MM.1S (cell line): ENCODE measurements at regions not wholly inside any gene's neighbourhood (a gene's known extent, or its start where the extent isn't known, plus 50 kb on each side); places are given as distances from the start of the nearest gene placed in this dataset.

Experiments
- DNase-seq: peaks from one replicate; pipeline ENCODE4 v3.0.0-alpha.2; 2015
- H2AFZ ChIP-seq: fragments of 300-600 bp; sonication (generic); 2 replicates; pipeline ENCODE4 v1.6.0; 2016; ENCODE audit warnings: antibody characterized with exemption, low read length
- H3F3A ChIP-seq: fragments of 300-600 bp; sonication (generic); 2 replicates; pipeline ENCODE4 v1.6.1; 2016; ENCODE audit warnings: mild to moderate bottlenecking, antibody characterized with exemption, low read length, moderate library complexity, mixed read lengths; ENCODE audit not compliant: insufficient read depth
- H3K27ac ChIP-seq: fragments of 300-600 bp; sonication (generic); 2 replicates; pipeline ENCODE4 v1.5.1; 2016; ENCODE audit warnings: mild to moderate bottlenecking, low read length
- H3K27me3 ChIP-seq: fragments of 300-600 bp; sonication (generic); replicated peaks from 2 replicates; pipeline ENCODE4 v1.6.0; 2016; ENCODE audit warnings: low read length; ENCODE audit not compliant: insufficient read depth
- H3K36me3 ChIP-seq: fragments of 300-600 bp; sonication (generic); replicated peaks from 2 replicates; pipeline ENCODE4 v1.6.1; 2016; ENCODE audit warnings: mild to moderate bottlenecking, low read length, mixed read lengths; ENCODE audit not compliant: insufficient read depth
- H3K4me1 ChIP-seq: fragments of 300-600 bp; sonication (generic); 2 replicates; pipeline ENCODE4 v1.6.1; 2016; ENCODE audit warnings: low read length, mixed read lengths
- H3K4me2 ChIP-seq: fragments of 300-600 bp; sonication (generic); 2 replicates; pipeline ENCODE4 v1.6.0; 2016; ENCODE audit warnings: low read depth, low read length
- H3K4me3 ChIP-seq: fragments of 300-600 bp; sonication (generic); 2 replicates; pipeline ENCODE4 v1.5.1; 2016; ENCODE audit warnings: low read length, mixed read lengths
- H3K79me2 ChIP-seq: fragments of 300-600 bp; sonication (generic); 2 replicates; pipeline ENCODE4 v1.6.1; 2016; ENCODE audit warnings: mixed run types, low read length, mixed read lengths
- H3K9ac ChIP-seq: fragments of 300-600 bp; sonication (generic); 2 replicates; pipeline ENCODE4 v1.6.1; 2016; ENCODE audit warnings: low read length, mixed read lengths
- H3K9me2 ChIP-seq: fragments of 300-600 bp; sonication (generic); replicated peaks from 2 replicates; pipeline ENCODE4 v1.6.1; 2016; ENCODE audit warnings: mild to moderate bottlenecking, low read length, mixed read lengths; ENCODE audit not compliant: insufficient read depth
- H3K9me3 ChIP-seq: fragments of 300-600 bp; sonication (generic); replicated peaks from 2 replicates; pipeline ENCODE4 v1.6.1; 2016; ENCODE audit warnings: mild to moderate bottlenecking, low read length, mixed read lengths; ENCODE audit not compliant: insufficient read depth
- H4K20me1 ChIP-seq: fragments of 300-600 bp; sonication (generic); 2 replicates; pipeline ENCODE4 v1.6.1; 2016; ENCODE audit warnings: mild to moderate bottlenecking, low read length, moderate library complexity, mixed read lengths; ENCODE audit not compliant: insufficient read depth
- EZH2 ChIP-seq: fragments of 300-600 bp; sonication (generic); optimal IDR thresholded peaks from 2 replicates; pipeline ENCODE3; 2017; ENCODE audit warnings: low read depth, mild to moderate bottlenecking, antibody characterized with exemption, low read length, mixed read lengths
- EZH2phosphoT487 ChIP-seq: fragments of 300-600 bp; sonication (generic); IDR thresholded peaks from 2 replicates; pipeline ENCODE4 v1.6.1; 2018; ENCODE audit warnings: antibody characterized with exemption, low read length
- TF ChIP-seq, protein P1 (sequence below): fragments of 300-600 bp; sonication (generic); IDR thresholded peaks from 2 replicates; pipeline ENCODE4 v1.5.1; 2016; ENCODE audit warnings: antibody characterized with exemption, low read length, mixed read lengths

DNA sequence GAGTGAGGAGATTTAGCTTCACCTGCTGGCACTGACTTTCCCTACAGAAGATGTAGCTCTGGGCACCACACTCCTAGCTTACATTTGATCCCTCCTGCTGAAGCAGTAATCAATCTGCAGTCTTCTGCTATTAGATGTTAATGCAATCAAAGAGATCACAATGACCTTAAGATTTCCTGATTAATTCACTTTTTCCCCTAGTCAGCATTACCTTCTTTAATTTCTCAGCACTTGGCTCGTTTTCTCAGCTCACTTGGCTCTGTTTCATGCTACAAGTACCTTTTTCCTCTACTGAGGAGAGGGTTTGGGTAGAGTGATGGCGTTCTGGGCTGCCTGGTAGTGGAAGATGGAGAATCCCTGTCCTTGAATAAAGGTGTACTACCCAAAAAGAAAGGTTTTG, 113.0 kb upstream of the PAK3 start:
- Histone ChIP-seq H2AFZ (no peak overlapping the region), H3K4me1 (no peaks in the 10 kb centered on the region), H3K9ac (no peak overlapping the region), H3K4me2 (no peak overlapping the region), H3F3A (no peaks in the 10 kb centered on the region), H3K36me3 (no peaks in the 10 kb centered on the region), H3K27me3 (no peaks in the 10 kb centered on the region), H3K4me3 (no peak overlapping the region), H3K79me2 (no peaks in the 10 kb centered on the region), H3K9me3 (no peaks in the 10 kb centered on the region), H4K20me1 (no peaks in the 10 kb centered on the region), H3K9me2 (no peaks in the 10 kb centered on the region), H3K27ac (no peak overlapping the region)
- no peak for TF ChIP-seq EZH2
- TF ChIP-seq, protein P1, sequence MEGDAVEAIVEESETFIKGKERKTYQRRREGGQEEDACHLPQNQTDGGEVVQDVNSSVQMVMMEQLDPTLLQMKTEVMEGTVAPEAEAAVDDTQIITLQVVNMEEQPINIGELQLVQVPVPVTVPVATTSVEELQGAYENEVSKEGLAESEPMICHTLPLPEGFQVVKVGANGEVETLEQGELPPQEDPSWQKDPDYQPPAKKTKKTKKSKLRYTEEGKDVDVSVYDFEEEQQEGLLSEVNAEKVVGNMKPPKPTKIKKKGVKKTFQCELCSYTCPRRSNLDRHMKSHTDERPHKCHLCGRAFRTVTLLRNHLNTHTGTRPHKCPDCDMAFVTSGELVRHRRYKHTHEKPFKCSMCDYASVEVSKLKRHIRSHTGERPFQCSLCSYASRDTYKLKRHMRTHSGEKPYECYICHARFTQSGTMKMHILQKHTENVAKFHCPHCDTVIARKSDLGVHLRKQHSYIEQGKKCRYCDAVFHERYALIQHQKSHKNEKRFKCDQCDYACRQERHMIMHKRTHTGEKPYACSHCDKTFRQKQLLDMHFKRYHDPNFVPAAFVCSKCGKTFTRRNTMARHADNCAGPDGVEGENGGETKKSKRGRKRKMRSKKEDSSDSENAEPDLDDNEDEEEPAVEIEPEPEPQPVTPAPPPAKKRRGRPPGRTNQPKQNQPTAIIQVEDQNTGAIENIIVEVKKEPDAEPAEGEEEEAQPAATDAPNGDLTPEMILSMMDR, result no peak
- no peak for TF ChIP-seq EZH2phosphoT487
- no peak for DNase-seq

DNA sequence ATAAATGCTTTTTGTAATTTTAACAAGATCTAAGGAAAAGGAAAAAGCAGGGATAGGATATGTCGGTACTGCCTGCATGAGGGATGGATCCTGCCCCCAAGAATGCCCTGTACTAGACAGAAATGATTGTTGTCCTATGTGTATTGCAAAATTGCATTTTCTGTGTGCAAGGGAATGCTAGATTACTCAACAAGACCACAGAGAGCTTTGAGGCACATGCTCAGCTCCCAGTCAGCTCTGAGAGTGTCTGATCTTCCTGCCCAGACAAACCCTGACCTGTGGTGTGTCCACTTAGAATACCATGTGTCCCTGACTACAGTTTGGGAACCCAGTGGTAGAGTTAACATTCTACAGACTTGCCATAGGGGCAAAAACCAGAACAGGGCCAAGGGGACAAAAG, 129.2 kb upstream of the PAK3 start:
- H3K27ac ChIP-seq, result no peak overlapping the region
- no peak overlapping the region for H3K9ac ChIP-seq
- H4K20me1 ChIP-seq, result no peaks in the 10 kb centered on the region
- H2AFZ ChIP-seq, result no peak overlapping the region
- H3K9me3 ChIP-seq, result no peaks in the 10 kb centered on the region
- no peaks in the 10 kb centered on the region for H3K9me2 ChIP-seq
- no peaks in the 10 kb centered on the region for H3K36me3 ChIP-seq
- H3F3A ChIP-seq, result no peaks in the 10 kb centered on the region
- no peak overlapping the region for H3K4me3 ChIP-seq
- no peaks in the 10 kb centered on the region for H3K4me1 ChIP-seq
- TF ChIP-seq EZH2, result no peak
- no peak for TF ChIP-seq EZH2phosphoT487
- TF ChIP-seq, protein P1, result no peak
- H3K27me3 ChIP-seq, result no peaks in the 10 kb centered on the region
- no peak for DNase-seq
- H3K79me2 ChIP-seq, result no peaks in the 10 kb centered on the region
- no peak overlapping the region for H3K4me2 ChIP-seq

DNA sequence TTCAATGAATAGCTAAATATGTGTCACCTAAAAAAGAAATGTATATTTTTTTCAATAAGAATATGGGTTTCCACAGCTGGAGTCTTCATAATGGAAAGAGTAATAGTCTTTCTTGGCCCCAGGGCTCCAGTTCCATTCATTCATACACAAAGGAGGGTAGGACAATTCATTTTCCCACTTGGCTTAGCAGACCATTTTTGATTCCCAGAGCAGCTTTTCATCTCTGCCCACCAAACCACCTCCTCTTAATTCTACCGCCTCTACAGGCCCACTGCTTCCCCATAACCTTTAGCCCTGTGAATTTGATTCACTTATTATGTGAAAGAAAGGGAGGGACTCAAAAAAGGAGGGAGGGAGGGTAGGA, 129.9 kb upstream of the PAK3 start:
- no peak for TF ChIP-seq EZH2phosphoT487
- no peak for TF ChIP-seq EZH2
- TF ChIP-seq, protein P1, result no peak
- H3K27me3 ChIP-seq, result no peaks in the 10 kb centered on the region
- H3K4me3 ChIP-seq, result no peak overlapping the region
- no peaks in the 10 kb centered on the region for H3K79me2 ChIP-seq
- no peaks in the 10 kb centered on the region for H3K4me1 ChIP-seq
- DNase-seq, result no peak
- H2AFZ ChIP-seq, result no peak overlapping the region
- H4K20me1 ChIP-seq, result no peaks in the 10 kb centered on the region
- no peaks in the 10 kb centered on the region for H3F3A ChIP-seq
- H3K27ac ChIP-seq, result no peak overlapping the region
- H3K4me2 ChIP-seq, result no peak overlapping the region
- no peak overlapping the region for H3K9ac ChIP-seq
- H3K9me2 ChIP-seq, result no peaks in the 10 kb centered on the region
- H3K9me3 ChIP-seq, result no peaks in the 10 kb centered on the region
- no peaks in the 10 kb centered on the region for H3K36me3 ChIP-seq
